Sciatic nerve (tissue), 2 donors: ENCODE measurements at regions not wholly inside any gene's neighbourhood (a gene's known extent, or its start where the extent isn't known, plus 50 kb on each side); places are given as distances from the start of the nearest gene placed in this dataset.
"Not testable (repeated sequence)": the region's sequence is repeated elsewhere in the genome, so short reads cannot be mapped to it uniquely, and the experiment has no call there.

Source experiments
- ATAC-seq: fragments of 200-7000 bp; cut with Tn5 transposase; one replicate; pipeline ENCODE4 v1.9.1; 2020; ENCODE audit warnings: mild to moderate bottlenecking, moderate library complexity
- DNase-seq: peaks from one replicate; pipeline ENCODE4 v3.0.0-alpha.2; 2020; ENCODE audit warnings: low spot score
- intact Hi-C: fragments of 100-400 bp; cut with DNase I; formaldehyde crosslinking; loops from one replicate; pipeline ENCODE4 v1.14.2; 2022
- donor health status: DM: no; HTN: no; CAD: no.
- donor health status: DM: no; HTN: no; CAD: no.

- ATAC-seq, intact Hi-C loops, DNase-seq: not testable (repeated sequence)
Observed at GRCh38 chr4:124169524-124169923, 543.0 kb downstream of the ANKRD50 start.

- DNase-seq: no peak
- intact Hi-C loops: no loop called here
- no peak for ATAC-seq
Observed at GRCh38 chr4:124173912-124174311, 538.6 kb downstream of the ANKRD50 start.

GRCh38 chr4:124177647-124178425, 534.7 kb downstream of the ANKRD50 start:
- ATAC-seq (no peak), DNase-seq (no peak)
- intact Hi-C loops: no loop called here

GRCh38 chr4:124178449-124179021, 534.0 kb downstream of the ANKRD50 start:
- DNase-seq: no peak
- peak; percentile 86 for ATAC-seq
- intact Hi-C loops: no loop called here

GRCh38 chr4:124179506-124180186, 532.9 kb downstream of the ANKRD50 start:
- intact Hi-C loops: no loop called here
- DNase-seq (no peak), ATAC-seq (no peak)

DNA sequence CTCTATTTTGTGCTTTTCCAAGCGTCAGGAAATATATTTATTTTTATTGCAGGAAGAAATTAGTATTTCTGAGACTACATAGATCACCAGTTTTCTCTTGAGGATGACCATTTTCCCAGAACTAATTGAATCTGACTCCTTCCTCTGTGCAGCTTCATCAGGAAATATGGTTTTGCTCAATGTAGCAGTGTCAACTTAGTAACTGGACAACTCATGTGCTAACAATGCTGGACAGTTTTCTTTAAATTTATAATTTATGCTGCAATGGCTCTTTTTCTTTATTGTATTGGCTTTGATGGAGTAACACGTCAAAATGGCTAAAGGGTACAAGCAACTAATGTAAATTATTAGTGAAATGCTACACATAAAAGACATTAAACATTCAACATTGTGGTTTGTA, 531.5 kb downstream of the ANKRD50 start:
- ATAC-seq: no peak
- no peak for DNase-seq
- intact Hi-C loops: no loop called here

GRCh38 chr4:124183231-124183630, 529.3 kb downstream of the ANKRD50 start:
- intact Hi-C loops: no loop called here
- DNase-seq (no peak), ATAC-seq (no peak)

DNA sequence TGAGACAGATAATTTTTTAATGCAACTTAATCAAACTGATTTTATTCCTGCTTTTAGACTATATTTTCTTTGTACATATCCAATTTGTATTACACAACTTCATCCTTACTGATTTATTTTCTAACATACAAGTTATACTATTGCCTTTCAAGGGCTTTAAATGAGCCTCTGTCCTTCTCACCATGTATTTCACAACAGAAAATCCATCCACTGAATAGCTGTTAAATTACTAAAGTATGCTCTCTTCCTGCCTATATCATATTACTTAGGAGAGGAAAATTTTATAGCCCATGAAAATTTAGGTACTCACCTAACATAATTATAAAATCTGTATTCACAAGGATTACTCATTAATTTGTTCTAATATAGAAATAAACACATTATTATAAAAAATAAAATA, 528.6 kb downstream of the ANKRD50 start:
- DNase-seq (no peak), ATAC-seq (no peak)
- intact Hi-C loops: no loop called here

DNA sequence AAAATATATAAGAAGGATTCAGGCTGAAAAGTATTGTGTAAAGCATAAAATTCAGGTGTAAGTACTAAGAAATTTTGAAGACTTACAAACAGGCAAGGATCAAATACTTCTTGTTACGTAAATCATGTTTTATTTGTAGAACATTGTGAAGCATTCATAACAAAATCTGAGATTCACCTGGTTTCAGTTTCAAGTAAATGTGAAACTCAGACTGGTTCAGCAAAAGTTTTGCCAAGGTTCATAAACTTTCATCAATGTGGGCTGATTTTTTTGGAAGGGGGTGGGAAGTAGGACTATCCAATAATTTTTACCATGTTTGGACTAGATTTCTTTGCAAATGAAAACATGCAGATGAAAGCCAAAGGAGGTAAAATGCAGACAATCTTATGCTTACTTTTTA, 527.7 kb downstream of the ANKRD50 start:
- intact Hi-C loops: no loop called here
- DNase-seq (no peak), ATAC-seq (no peak)

- DNase-seq (no peak), ATAC-seq (no peak)
- intact Hi-C loops: no loop called here
Observed at GRCh38 chr4:124188595-124188994, 523.9 kb downstream of the ANKRD50 start.

DNA sequence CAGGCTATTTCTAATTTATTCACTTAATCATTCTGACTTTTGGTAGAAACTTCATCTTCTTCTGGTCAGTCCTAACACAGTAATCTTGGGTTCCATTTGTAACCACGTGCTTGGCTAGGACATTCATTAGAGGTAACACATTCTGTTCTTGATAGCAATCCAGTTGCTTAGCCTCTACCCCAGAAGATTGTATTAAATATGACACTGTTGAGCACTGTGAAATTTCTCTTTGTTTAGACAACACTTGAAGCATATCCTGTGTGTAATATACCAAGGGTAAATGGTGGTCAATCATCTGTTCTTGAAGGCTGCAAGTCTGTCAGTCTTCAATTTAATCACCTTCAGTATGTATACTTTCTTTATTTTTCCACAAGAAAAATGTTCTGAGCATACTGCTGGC, 523.0 kb downstream of the ANKRD50 start:
- intact Hi-C loops: no loop called here
- DNase-seq (no peak), ATAC-seq (no peak)

GRCh38 chr4:124191329-124191728, 521.2 kb downstream of the ANKRD50 start:
- DNase-seq (no peak), ATAC-seq (no peak)
- intact Hi-C loops: no loop called here

GRCh38 chr4:124192544-124192943, 520.0 kb downstream of the ANKRD50 start:
- no peak for DNase-seq
- no peak for ATAC-seq
- intact Hi-C loops: no loop called here

GRCh38 chr4:124199185-124199584, 513.3 kb downstream of the ANKRD50 start:
- intact Hi-C loops: no loop called here
- ATAC-seq (no peak), DNase-seq (no peak)

- DNase-seq (no peak), ATAC-seq (no peak)
- intact Hi-C loops: no loop called here
Observed at GRCh38 chr4:124199755-124200154, 512.8 kb downstream of the ANKRD50 start.

GRCh38 chr4:124201636-124202035, 510.9 kb downstream of the ANKRD50 start:
- ATAC-seq (no peak), DNase-seq (no peak)
- intact Hi-C loops: no loop called here

DNA sequence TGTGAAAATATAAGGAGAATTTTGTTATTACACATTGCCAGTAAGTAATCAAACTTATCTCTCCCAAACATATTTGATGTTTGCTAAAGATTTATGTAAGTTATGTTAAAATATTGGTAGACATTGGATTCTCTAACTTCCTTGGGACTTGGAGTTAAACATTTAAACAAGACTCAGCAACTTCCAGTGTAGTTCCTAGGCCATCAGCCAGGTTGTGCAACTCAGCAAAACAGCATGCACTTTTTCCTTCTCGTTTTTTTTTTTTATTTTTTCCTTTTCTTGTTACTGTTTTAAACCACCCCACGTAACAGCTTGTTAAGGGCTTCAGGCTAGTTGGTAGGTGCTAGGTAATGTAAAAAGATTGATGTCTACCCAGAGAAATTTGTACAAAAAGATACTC, 510.4 kb downstream of the ANKRD50 start:
- DNase-seq (no peak), ATAC-seq (peak; percentile 51)
- intact Hi-C loops: no loop called here

DNA sequence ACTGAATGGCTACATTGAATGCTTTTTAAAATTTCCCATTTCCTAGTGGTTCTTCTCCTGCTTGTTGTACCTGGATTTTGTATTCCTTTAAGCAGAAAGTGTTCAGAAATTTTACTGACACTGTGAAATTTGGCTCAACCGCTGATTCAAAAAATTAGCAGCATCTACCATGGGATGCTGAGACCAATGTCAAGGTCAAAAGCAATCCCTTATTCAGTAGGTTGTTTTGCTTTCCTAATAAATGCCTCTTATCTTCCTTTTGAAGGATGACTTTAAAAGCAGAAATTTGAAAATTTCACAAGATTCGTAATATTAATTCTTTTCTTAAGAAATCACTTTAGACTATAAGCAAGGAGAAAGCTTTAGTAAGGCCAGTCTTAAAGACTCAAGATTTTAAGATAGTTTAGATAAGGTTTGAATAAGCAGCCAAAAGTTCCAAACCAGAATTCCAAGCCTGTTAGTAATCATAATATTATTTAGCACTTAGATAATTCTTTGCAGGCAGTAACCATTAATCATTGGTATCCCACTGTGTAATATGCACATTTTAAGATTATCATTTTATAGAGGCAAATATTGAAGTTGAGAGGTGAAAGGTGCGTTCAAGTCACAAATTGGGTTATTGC, 508.8 kb downstream of the ANKRD50 start:
- ATAC-seq (no peak), DNase-seq (no peak)
- intact Hi-C loops: no loop called here

DNA sequence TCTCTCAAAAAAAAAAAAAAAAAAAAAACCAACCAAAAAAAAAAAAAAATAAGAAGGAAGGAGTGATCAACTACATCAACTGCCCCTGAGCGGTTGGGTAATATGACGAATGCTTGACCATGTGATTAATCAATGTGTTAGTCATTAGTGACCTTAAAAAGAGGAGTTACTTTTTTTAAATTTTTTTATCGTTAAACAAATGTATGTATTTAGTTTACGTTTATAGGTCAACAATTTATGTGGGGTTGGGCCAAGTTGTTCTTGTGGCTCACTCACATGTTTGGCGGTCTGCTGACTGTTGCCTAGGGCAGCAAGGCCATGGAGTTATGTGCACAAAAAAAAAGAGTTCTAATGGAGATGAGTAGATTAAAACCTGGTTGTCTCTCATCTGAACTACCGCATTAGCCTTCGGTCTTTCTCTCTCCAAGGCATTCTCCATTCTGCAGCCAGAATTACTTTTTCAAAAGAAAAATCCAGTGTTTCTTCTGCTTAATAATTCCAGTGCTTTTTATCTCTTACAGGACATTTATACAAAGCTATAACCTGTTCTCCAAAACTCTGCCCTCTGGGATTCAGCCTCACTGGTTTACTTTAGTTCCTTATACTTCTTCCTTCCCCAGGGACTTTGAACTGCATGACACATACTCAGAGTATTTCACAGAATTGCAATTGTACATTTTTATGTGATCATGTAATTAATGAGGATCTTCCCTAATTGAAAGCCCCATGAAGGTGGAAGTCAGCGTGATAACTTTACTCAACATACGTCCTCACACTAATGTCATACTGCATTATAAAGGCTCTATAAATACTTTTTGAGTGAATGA, 505.5 kb downstream of the ANKRD50 start:
- no peak for DNase-seq
- no peak for ATAC-seq
- intact Hi-C loops: no loop called here
